Liver (tissue), 3 donors: ENCODE measurements at regions not wholly inside any gene's neighbourhood (a gene's known extent, or its start where the extent isn't known, plus 50 kb on each side); places are given as distances from the start of the nearest gene placed in this dataset.

Source experiments
- CTCF ChIP-seq: fragments of 150-350 bp; IDR thresholded peaks from 2 replicates; pipeline ENCODE4 v1.5.1; 2017; ENCODE audit warnings: improper control_type of control experiment, low read depth, low read length; ENCODE audit not compliant: missing input control
- REST ChIP-seq: IDR thresholded peaks from 2 replicates; pipeline ENCODE4 v1.6.1; 2016; ENCODE audit warnings: antibody characterized with exemption, mild to moderate bottlenecking
- SP1 ChIP-seq: IDR thresholded peaks from 2 replicates; pipeline ENCODE4 v1.6.1; 2018; ENCODE audit warnings: antibody characterized with exemption, mild to moderate bottlenecking
- YY1 ChIP-seq: IDR thresholded peaks from 2 replicates; pipeline ENCODE4 v1.6.1; 2016; ENCODE audit warnings: antibody characterized with exemption, mild to moderate bottlenecking
- donor health status: healthy.
- donor health status: healthy.

GRCh38 chr4:184298254-184298653 lies 80.6 kb upstream of the ENPP6 start:
- TF ChIP-seq CTCF, result no peak
- TF ChIP-seq YY1, result no peak
- no peak for TF ChIP-seq SP1
- TF ChIP-seq REST, result no peak
